PC-9 (cell line): ENCODE measurements at regions not wholly inside any gene's neighbourhood (a gene's known extent, or its start where the extent isn't known, plus 50 kb on each side); places are given as distances from the start of the nearest gene placed in this dataset.

Experiments used
- BruUV-seq: library from RNA; stranded (reverse); fragments of 400-500 nt; replicated peaks from 2 replicates; lab custom pipeline; 2021; lab: Mats Ljungman, UMichigan
- CTCF ChIA-PET: fragments of 300-600 bp; sonication (Branson Sonifier 250); formaldehyde crosslinking; loops from one replicate; lab custom pipeline; 2022; ENCODE audit warnings: antibody characterized with exemption; lab: Charles Lee
- POLR2A ChIA-PET: fragments of 300-600 bp; sonication (Branson Sonifier 250); formaldehyde crosslinking; loops from one replicate; lab custom pipeline; 2022; ENCODE audit warnings: antibody characterized with exemption; ENCODE audit not compliant: unreplicated experiment; lab: Charles Lee
- DNase-seq, 2 experiments: peaks; one replicate each; pipeline versions ENCODE4 v3.0.0 to v3.0.0-alpha.2; 2015 to 2022; ENCODE audit warnings: mixed read lengths in 1 of 2
- H2AFZ ChIP-seq: fragments of 200-600 bp; sonication (generic); 2 replicates; pipeline ENCODE4 v1.8.1; 2017; ENCODE audit warnings: antibody characterized with exemption
- H3F3A ChIP-seq: fragments of 200-600 bp; sonication (generic); 2 replicates; pipeline ENCODE4 v1.8.1; 2017; ENCODE audit warnings: antibody characterized with exemption, mild to moderate bottlenecking, low read depth; ENCODE audit not compliant: insufficient read depth
- H3K27ac ChIP-seq: fragments of 200-600 bp; sonication (generic); 2 replicates; pipeline ENCODE4 v1.6.1; 2016; ENCODE audit warnings: mixed run types
- H3K27me3 ChIP-seq: fragments of 200-600 bp; sonication (generic); 2 replicates; pipeline ENCODE4 v1.6.1; 2016; ENCODE audit warnings: low read depth, mixed run types; ENCODE audit not compliant: insufficient read depth
- H3K36me3 ChIP-seq: fragments of 200-600 bp; sonication (generic); 2 replicates; pipeline ENCODE4 v1.6.1; 2016; ENCODE audit warnings: low read depth, mixed run types
- H3K4me1 ChIP-seq: fragments of 200-600 bp; sonication (generic); replicated peaks from 2 replicates; pipeline ENCODE4 v1.6.1; 2016; ENCODE audit warnings: mixed run types; ENCODE audit not compliant: insufficient read depth
- H3K4me2 ChIP-seq: fragments of 200-600 bp; sonication (generic); 2 replicates; pipeline ENCODE4 v1.6.1; 2017; ENCODE audit warnings: mixed run types
- H3K4me3 ChIP-seq: fragments of 200-600 bp; sonication (generic); 2 replicates; pipeline ENCODE4 v1.6.1; 2016; ENCODE audit warnings: mixed run types
- H3K79me2 ChIP-seq: fragments of 200-600 bp; sonication (generic); 2 replicates; pipeline ENCODE4 v1.6.1; 2017; ENCODE audit warnings: low read depth, mixed run types
- H3K9me2 ChIP-seq: fragments of 200-600 bp; sonication (generic); 2 replicates; pipeline ENCODE4 v1.8.1; 2017; ENCODE audit warnings: mild to moderate bottlenecking; ENCODE audit not compliant: insufficient read depth
- H3K9me3 ChIP-seq: fragments of 200-600 bp; sonication (generic); 2 replicates; pipeline ENCODE4 v1.8.1; 2016; ENCODE audit warnings: low read depth; ENCODE audit not compliant: insufficient read depth
- H4K20me1 ChIP-seq: fragments of 200-600 bp; sonication (generic); 2 replicates; pipeline ENCODE4 v1.8.1; 2017; ENCODE audit not compliant: insufficient read depth
- CTCF ChIP-seq: fragments of 200-600 bp; sonication (generic); conservative IDR thresholded peaks from 2 replicates; pipeline ENCODE4 v1.6.1; 2017; ENCODE audit warnings: mixed run types, antibody characterized with exemption, mild to moderate bottlenecking, moderate library complexity
- EZH2 ChIP-seq: fragments of 200-600 bp; sonication (generic); IDR thresholded peaks from 2 replicates; pipeline ENCODE4 v1.8.0; 2017; ENCODE audit warnings: antibody characterized with exemption, low read depth
- intact Hi-C: fragments of 100-400 bp; cut with micrococcal nuclease; formaldehyde crosslinking; loops from one replicate; pipeline ENCODE4 v1.10.0; 2022; ENCODE audit not compliant: unreplicated experiment

- Histone ChIP-seq H3K36me3 (no peaks in the 10 kb centered on the region), H3K27me3 (no peaks in the 10 kb centered on the region), H3K4me3 (no peak overlapping the region), H3K4me2 (no peak overlapping the region), H3K27ac (no peak overlapping the region), H3K4me1 (no peaks in the 10 kb centered on the region), H3K9me2 (no peaks in the 10 kb centered on the region), H3K9me3 (no peaks in the 10 kb centered on the region), H3K79me2 (no peaks in the 10 kb centered on the region), H4K20me1 (no peaks in the 10 kb centered on the region), H2AFZ (no peak overlapping the region), H3F3A (no peaks in the 10 kb centered on the region)
- POLR2A ChIA-PET: no interaction called here
- CTCF ChIA-PET: no interaction called here
- no peak for TF ChIP-seq EZH2
- no peak for TF ChIP-seq CTCF
- DNase-seq: no peak
- BruUV-seq: no TSS peak
- intact Hi-C loops: no loop called here
These were observed 155.9 kb downstream of the ELAVL4 start for GRCh38 chr1:50264590-50264989.

GRCh38 chr1:50262436-50262835 is 153.7 kb downstream of the ELAVL4 start:
- Histone ChIP-seq H3K27ac (no peak overlapping the region), H3K27me3 (no peaks in the 10 kb centered on the region), H3K4me3 (no peak overlapping the region), H3K9me3 (no peaks in the 10 kb centered on the region), H3F3A (no peaks in the 10 kb centered on the region), H3K36me3 (no peaks in the 10 kb centered on the region), H4K20me1 (no peaks in the 10 kb centered on the region), H3K9me2 (no peaks in the 10 kb centered on the region), H3K4me1 (no peaks in the 10 kb centered on the region), H3K4me2 (no peak overlapping the region), H3K79me2 (no peaks in the 10 kb centered on the region), H2AFZ (no peak overlapping the region)
- ChIA-PET POLR2A (no interaction called here), CTCF (no interaction called here)
- intact Hi-C loops: no loop called here
- TF ChIP-seq EZH2 (no peak), CTCF (no peak)
- DNase-seq: no peak
- no TSS peak for BruUV-seq

GRCh38 chr1:50261951-50262350 is 153.2 kb downstream of the ELAVL4 start:
- intact Hi-C loops: no loop called here

More at GRCh38 chr1:50261951-50262350, 153.2 kb downstream of the ELAVL4 start:
- TF ChIP-seq CTCF (no peak), EZH2 (no peak)
- Histone ChIP-seq H3K27ac (no peak overlapping the region), H3F3A (no peaks in the 10 kb centered on the region), H3K79me2 (no peaks in the 10 kb centered on the region), H3K36me3 (no peaks in the 10 kb centered on the region), H3K9me3 (no peaks in the 10 kb centered on the region), H3K9me2 (no peaks in the 10 kb centered on the region), H4K20me1 (no peaks in the 10 kb centered on the region), H3K4me3 (no peak overlapping the region), H3K4me2 (no peak overlapping the region), H2AFZ (no peak overlapping the region), H3K27me3 (no peaks in the 10 kb centered on the region), H3K4me1 (no peaks in the 10 kb centered on the region)
- no TSS peak for BruUV-seq
- POLR2A ChIA-PET: no interaction called here
- CTCF ChIA-PET: interaction anchor here (0.7 kb wide), 1 partner anchor 167 kb away, joined by 3 read pairs; no protein-coding TSS in a partner anchor
- no peak for DNase-seq
